Gastrocnemius medialis (tissue), 4 donors: ENCODE measurements at regions not wholly inside any gene's neighbourhood (a gene's known extent, or its start where the extent isn't known, plus 50 kb on each side); places are given as distances from the start of the nearest gene placed in this dataset.

Experiments used
- ATAC-seq, 2 donors: fragments of 150-250 bp; one replicate each; pipeline ENCODE4 v1.9.1; 2016
- DNase-seq, 2 donors: peaks; one replicate each; pipeline ENCODE4 v3.0.0-alpha.2; 2019
- H3K27ac ChIP-seq, 4 donors: fragments of 200-600 bp; sonication (generic); 1 replicate in 1 of 4; 2 replicates in 3 of 4; pipeline ENCODE4 v1.5.1; 2016 to 2018; ENCODE audit warnings: mild to moderate bottlenecking in 2 of 4, moderate library complexity in 1 of 4
- H3K27me3 ChIP-seq, 3 donors: fragments of 200-600 bp; sonication (generic) in 2 of 3; 1 replicate in 1 of 3; 2 replicates in 2 of 3; pipeline versions ENCODE4 v1.5.1 to v1.6.0; 2016 to 2019; ENCODE audit warnings: mild to moderate bottlenecking in 1 of 3, moderate library complexity in 1 of 3
- H3K36me3 ChIP-seq, 2 donors: fragments of 200-600 bp; sonication (generic) in 1 of 2; one replicate each; pipeline ENCODE4 v1.5.1; 2017 to 2018
- H3K4me1 ChIP-seq, 2 donors: fragments of 200-600 bp; sonication (generic) in 1 of 2; one replicate each; pipeline ENCODE4 v1.5.1; 2016 to 2017; ENCODE audit warnings: mild to moderate bottlenecking in 2 of 2
- H3K4me3 ChIP-seq, 4 donors: fragments of 200-600 bp; sonication (generic) in 3 of 4; 1 replicate in 1 of 4; 2 replicates in 3 of 4; pipeline ENCODE4 v1.5.1; 2016 to 2019; ENCODE audit warnings: mild to moderate bottlenecking in 2 of 4
- H3K9me3 ChIP-seq, 3 donors: fragments of 200-600 bp; sonication (generic) in 2 of 3; 1 replicate in 1 of 3; 2 replicates in 2 of 3; pipeline ENCODE4 v1.5.1; 2016 to 2019
- POLR2A ChIP-seq, 2 donors: fragments of 450-650 bp; IDR thresholded peaks; one replicate each; pipeline ENCODE4 v1.6.1; 2017; ENCODE audit warnings: antibody characterized with exemption in 2 of 2, mild to moderate bottlenecking in 2 of 2, moderate library complexity in 2 of 2
- in situ Hi-C, 4 donors: fragments of 200-750 bp; cut with MboI; loops; one replicate each; pipeline versions ENCODE4 v1.15.0 to v1.8.0; 2017; ENCODE audit warnings: low sequenced_read_pairs in 4 of 4
- intact Hi-C: fragments of 100-400 bp; cut with DNase I; formaldehyde crosslinking; loops from one replicate; pipeline ENCODE4 v1.15.1; 2023; ENCODE audit warnings: low total_unique reads
- TF ChIP-seq, protein P1 (sequence below), 5 experiments: fragments of 450-650 bp in 3 of 5; fragments of 200-600 bp in 2 of 5; sonication (generic) in 2 of 5; IDR thresholded peaks in 4 of 5; conservative IDR thresholded peaks in 1 of 5; 1 replicate in 4 of 5; 2 replicates in 1 of 5; pipeline ENCODE4 v1.5.1; 2016 to 2019; ENCODE audit warnings: antibody characterized with exemption in 5 of 5, mild to moderate bottlenecking in 3 of 5, moderate library complexity in 3 of 5

DNA sequence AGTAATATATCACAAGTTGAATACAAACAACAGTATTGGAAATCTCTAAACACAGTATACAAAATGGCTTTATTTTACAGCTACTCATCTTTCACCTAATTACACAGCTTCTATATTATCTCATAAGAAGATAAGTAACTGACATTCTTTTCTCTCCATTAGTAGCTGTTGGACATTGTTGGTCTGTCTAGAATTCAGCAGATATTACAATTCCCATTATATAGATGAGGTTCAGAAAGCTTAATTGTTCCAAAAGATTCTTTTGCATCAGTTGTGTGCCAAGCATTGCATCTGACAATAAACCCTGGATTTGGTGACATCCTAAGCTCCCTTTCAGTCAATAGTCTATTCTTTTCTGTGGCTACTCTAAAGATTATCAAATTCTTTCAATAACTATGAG is 187.0 kb downstream of the NTMT2 start:
- Histone ChIP-seq H3K27me3 (no peaks in the 10 kb centered on the region), H3K27ac (no peak overlapping the region), H3K4me1 (no peaks in the 10 kb centered on the region), H3K36me3 (no peaks in the 10 kb centered on the region), H3K9me3 (no peaks in the 10 kb centered on the region), H3K4me3 (no peak overlapping the region)
- intact Hi-C loops = no loop called here
- in situ Hi-C loops = no loop called here
- no peak for TF ChIP-seq POLR2A (IDR thresholded peaks at IDR 0.05)
- TF ChIP-seq, protein P1, sequence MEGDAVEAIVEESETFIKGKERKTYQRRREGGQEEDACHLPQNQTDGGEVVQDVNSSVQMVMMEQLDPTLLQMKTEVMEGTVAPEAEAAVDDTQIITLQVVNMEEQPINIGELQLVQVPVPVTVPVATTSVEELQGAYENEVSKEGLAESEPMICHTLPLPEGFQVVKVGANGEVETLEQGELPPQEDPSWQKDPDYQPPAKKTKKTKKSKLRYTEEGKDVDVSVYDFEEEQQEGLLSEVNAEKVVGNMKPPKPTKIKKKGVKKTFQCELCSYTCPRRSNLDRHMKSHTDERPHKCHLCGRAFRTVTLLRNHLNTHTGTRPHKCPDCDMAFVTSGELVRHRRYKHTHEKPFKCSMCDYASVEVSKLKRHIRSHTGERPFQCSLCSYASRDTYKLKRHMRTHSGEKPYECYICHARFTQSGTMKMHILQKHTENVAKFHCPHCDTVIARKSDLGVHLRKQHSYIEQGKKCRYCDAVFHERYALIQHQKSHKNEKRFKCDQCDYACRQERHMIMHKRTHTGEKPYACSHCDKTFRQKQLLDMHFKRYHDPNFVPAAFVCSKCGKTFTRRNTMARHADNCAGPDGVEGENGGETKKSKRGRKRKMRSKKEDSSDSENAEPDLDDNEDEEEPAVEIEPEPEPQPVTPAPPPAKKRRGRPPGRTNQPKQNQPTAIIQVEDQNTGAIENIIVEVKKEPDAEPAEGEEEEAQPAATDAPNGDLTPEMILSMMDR (IDR thresholded peaks at IDR 0.05 in 4 of 5, conservative IDR thresholded peaks at IDR 0.05 in 1 of 5) = no peak
- ATAC-seq = no peak
- DNase-seq = no peak

DNA sequence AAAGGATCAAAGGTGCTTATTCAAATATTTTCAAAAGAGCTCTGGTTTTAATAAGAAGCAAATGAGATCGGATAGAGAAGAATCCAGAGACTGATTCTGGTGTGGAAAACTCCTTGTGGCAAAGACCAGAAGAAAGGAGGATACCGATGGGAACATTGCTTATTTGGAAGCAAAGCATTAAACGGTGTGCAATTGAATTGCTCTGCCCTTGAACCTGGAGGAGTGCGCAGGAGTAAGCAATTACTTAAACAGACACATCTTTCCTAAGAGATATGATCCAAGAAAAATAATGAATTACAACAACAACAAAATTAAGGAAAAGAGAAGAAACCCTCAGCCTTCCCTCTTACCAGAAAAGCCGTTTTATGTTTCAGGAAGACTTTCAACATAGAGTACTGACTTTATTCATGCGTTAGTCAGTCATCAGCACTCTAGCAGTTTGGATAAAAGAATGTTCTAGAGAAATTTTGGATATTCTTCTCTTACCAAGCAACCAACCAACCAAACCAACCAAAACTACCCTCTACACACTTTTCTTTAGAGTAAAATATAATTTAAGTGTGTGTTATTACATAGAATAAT is 191.7 kb downstream of the NTMT2 start:
- Histone ChIP-seq H3K36me3 (no peaks in the 10 kb centered on the region), H3K4me1 (no peaks in the 10 kb centered on the region), H3K27me3 (no peaks in the 10 kb centered on the region), H3K9me3 (no peaks in the 10 kb centered on the region), H3K27ac (no peak overlapping the region), H3K4me3 (no peak overlapping the region)
- DNase-seq (no peak), ATAC-seq (no peak)
- in situ Hi-C loops (no loop called here), intact Hi-C loops (no loop called here)
- TF ChIP-seq POLR2A (IDR thresholded peaks at IDR 0.05) = no peak
- TF ChIP-seq, protein P1 (IDR thresholded peaks at IDR 0.05 in 4 of 5, conservative IDR thresholded peaks at IDR 0.05 in 1 of 5) = no peak

DNA sequence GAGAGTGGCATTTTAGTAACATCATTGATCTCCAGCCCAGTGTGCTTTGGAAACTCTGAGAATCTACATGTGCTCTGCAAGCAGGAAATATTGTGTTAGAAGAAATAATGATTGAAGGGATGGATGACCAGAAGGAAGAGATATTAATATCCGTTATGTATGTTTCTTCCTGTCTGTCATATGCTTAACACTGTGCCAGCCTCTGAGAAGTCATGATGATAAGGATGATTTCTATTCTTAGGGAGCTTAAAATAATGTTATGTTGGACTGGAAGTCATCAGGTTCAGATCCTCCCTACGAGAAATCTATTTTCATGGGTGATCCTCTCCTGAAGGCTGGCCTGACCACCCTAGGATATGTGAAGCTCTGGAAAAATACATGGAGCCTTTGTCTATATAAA is 192.4 kb upstream of the GORAB start:
- DNase-seq (no peak), ATAC-seq (no peak)
- Histone ChIP-seq H3K4me1 (no peaks in the 10 kb centered on the region), H3K36me3 (no peaks in the 10 kb centered on the region), H3K27ac (no peak overlapping the region), H3K9me3 (no peaks in the 10 kb centered on the region), H3K4me3 (no peak overlapping the region), H3K27me3 (no peaks in the 10 kb centered on the region)
- intact Hi-C loops (no loop called here), in situ Hi-C loops (no loop called here)
- TF ChIP-seq, protein P1 (IDR thresholded peaks at IDR 0.05 in 4 of 5, conservative IDR thresholded peaks at IDR 0.05 in 1 of 5) = no peak
- TF ChIP-seq POLR2A (IDR thresholded peaks at IDR 0.05) = no peak

DNA sequence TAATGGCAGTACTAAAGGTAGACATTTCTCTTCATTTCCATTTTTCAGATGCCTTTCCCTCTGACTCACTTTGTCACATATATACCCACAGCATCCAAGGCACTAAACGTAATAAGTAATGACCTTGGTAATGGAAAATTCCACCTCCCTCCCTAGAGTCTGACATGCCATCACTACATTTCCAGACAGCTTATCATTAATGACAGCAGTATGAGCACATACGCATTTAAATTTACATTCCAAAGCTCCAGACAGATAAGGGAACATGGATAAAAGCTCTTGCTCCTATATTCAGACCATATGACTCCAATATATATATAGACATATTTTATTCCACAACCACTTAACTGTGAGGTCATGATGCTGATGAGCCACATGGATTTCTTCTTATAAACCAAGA is 191.7 kb upstream of the GORAB start:
- no peak for ATAC-seq

More for the DNA sequence above, 191.7 kb upstream of the GORAB start:
- no peak for DNase-seq
- no peak overlapping the region for H3K27ac ChIP-seq
- H3K4me3 ChIP-seq = no peak overlapping the region
- TF ChIP-seq POLR2A (IDR thresholded peaks at IDR 0.05) = no peak
- TF ChIP-seq, protein P1 (IDR thresholded peaks at IDR 0.05 in 4 of 5, conservative IDR thresholded peaks at IDR 0.05 in 1 of 5) = no peak
- no peaks in the 10 kb centered on the region for H3K27me3 ChIP-seq
- intact Hi-C loops (no loop called here), in situ Hi-C loops (no loop called here)
- H3K9me3 ChIP-seq = no peaks in the 10 kb centered on the region
- no peaks in the 10 kb centered on the region for H3K36me3 ChIP-seq
- no peaks in the 10 kb centered on the region for H3K4me1 ChIP-seq
